Neural cell (in vitro differentiated cells): ENCODE measurements at regions not wholly inside any gene's neighbourhood (a gene's known extent, or its start where the extent isn't known, plus 50 kb on each side); places are given as distances from the start of the nearest gene placed in this dataset.

Experiments used
- H2AFZ ChIP-seq: fragments of 200-600, 300-800 bp; sonication (generic), shearing (Covaris generic); 2 replicates; pipeline ENCODE4 v1.6.0; 2014; ENCODE audit warnings: low read depth, mild to moderate bottlenecking, antibody characterized with exemption, low read length, moderate library complexity
- H3F3A ChIP-seq: fragments of 200-600 bp; shearing (Covaris generic); 2 replicates; pipeline ENCODE4 v1.6.1; 2016; ENCODE audit warnings: mild to moderate bottlenecking, moderate library complexity, mixed read lengths, antibody characterized with exemption, low read length; ENCODE audit not compliant: insufficient read depth, poor library complexity, severe bottlenecking
- H3K27ac ChIP-seq: fragments of 200-600, 300-800 bp; sonication (generic), shearing (Covaris generic); 2 replicates; pipeline ENCODE4 v1.5.1; 2014; ENCODE audit warnings: mild to moderate bottlenecking, low read length, moderate library complexity
- H3K27me3 ChIP-seq: fragments of 300-800, 200-600 bp; sonication (generic), shearing (Covaris generic); 2 replicates; pipeline ENCODE4 v1.6.0; 2014; ENCODE audit warnings: mild to moderate bottlenecking, low read depth, low read length, moderate library complexity; ENCODE audit not compliant: insufficient read depth
- H3K36me3 ChIP-seq: fragments of 300-800, 200-600 bp; sonication (generic), shearing (Covaris generic); 2 replicates; pipeline ENCODE4 v1.5.1; 2014; ENCODE audit warnings: mild to moderate bottlenecking, antibody characterized with exemption, low read length, moderate library complexity; ENCODE audit not compliant: insufficient read depth
- H3K4me2 ChIP-seq: fragments of 300-800, 200-600 bp; sonication (generic), shearing (Covaris generic); 2 replicates; pipeline ENCODE4 v1.6.0; 2014; ENCODE audit warnings: mild to moderate bottlenecking, low read length
- H3K4me3 ChIP-seq: fragments of 300-800, 200-600 bp; sonication (generic), shearing (Covaris generic); 2 replicates; pipeline ENCODE4 v1.5.1; 2014; ENCODE audit warnings: mild to moderate bottlenecking, low read length, moderate library complexity
- H3K79me2 ChIP-seq: fragments of 200-600 bp; shearing (Covaris generic); replicated peaks from 2 replicates; pipeline ENCODE4 v1.6.0; 2014; ENCODE audit warnings: mild to moderate bottlenecking, low read length, moderate library complexity; ENCODE audit not compliant: insufficient read depth
- H3K9ac ChIP-seq: fragments of 300-800, 200-600 bp; sonication (generic), shearing (Covaris generic); 2 replicates; pipeline ENCODE4 v1.6.1; 2016; ENCODE audit warnings: mild to moderate bottlenecking, low read length, mixed read lengths
- H3K9me2 ChIP-seq: fragments of 200-600 bp; shearing (Covaris generic); 2 replicates; pipeline ENCODE4 v1.6.1; 2016; ENCODE audit warnings: mild to moderate bottlenecking, low read length, mixed read lengths; ENCODE audit not compliant: insufficient read depth
- H3K9me3 ChIP-seq: fragments of 200-600, 300-800 bp; sonication (generic), shearing (Covaris generic); 2 replicates; pipeline ENCODE4 v1.6.1; 2016; ENCODE audit warnings: mild to moderate bottlenecking, mixed run types, low read length, moderate library complexity, mixed read lengths
- H4K20me1 ChIP-seq: fragments of 200-600 bp; shearing (Covaris generic); 2 replicates; pipeline ENCODE4 v1.6.1; 2016; ENCODE audit warnings: mild to moderate bottlenecking, mixed run types; ENCODE audit not compliant: insufficient read depth
- EP300 ChIP-seq: fragments of 450-650 bp; conservative IDR thresholded peaks from 2 replicates; pipeline ENCODE4 v1.6.1; 2014; ENCODE audit warnings: antibody characterized with exemption, mild to moderate bottlenecking, moderate library complexity; ENCODE audit not compliant: poor library complexity, severe bottlenecking
- EZH2 ChIP-seq: fragments of 200-600, 300-800 bp; shearing (Covaris generic), sonication (generic); IDR thresholded peaks from 2 replicates; pipeline ENCODE4 v1.6.1; 2014; ENCODE audit warnings: antibody characterized with exemption, low read length, borderline replicate concordance, mild to moderate bottlenecking; ENCODE audit not compliant: insufficient read depth, poor library complexity, severe bottlenecking
- MXI1 ChIP-seq: fragments of 450-650 bp; conservative IDR thresholded peaks from 2 replicates; pipeline ENCODE4 v1.6.1; 2014; ENCODE audit warnings: antibody characterized with exemption, mild to moderate bottlenecking; ENCODE audit not compliant: poor library complexity, severe bottlenecking
- RAD21 ChIP-seq: fragments of 450-650 bp; conservative IDR thresholded peaks from 2 replicates; pipeline ENCODE4 v1.6.1; 2014; ENCODE audit warnings: antibody characterized with exemption, mild to moderate bottlenecking, moderate library complexity
- SMC3 ChIP-seq: fragments of 450-650 bp; conservative IDR thresholded peaks from 2 replicates; pipeline ENCODE4 v1.6.1; 2014; ENCODE audit warnings: antibody characterized with exemption, mild to moderate bottlenecking, moderate library complexity; ENCODE audit not compliant: poor library complexity
- TAF1 ChIP-seq: IDR thresholded peaks from 2 replicates; pipeline ENCODE4 v1.6.1; 2012; ENCODE audit warnings: low read depth
- TF ChIP-seq, protein P1 (sequence below): IDR thresholded peaks from 2 replicates; pipeline ENCODE4 v1.6.1; 2012; ENCODE audit warnings: borderline replicate concordance
- TF ChIP-seq, protein P2 (sequence below): fragments of 450-650 bp; IDR thresholded peaks from 2 replicates; pipeline ENCODE4 v1.5.1; 2014; ENCODE audit warnings: antibody characterized with exemption, mild to moderate bottlenecking, moderate library complexity; ENCODE audit not compliant: poor library complexity, severe bottlenecking

DNA sequence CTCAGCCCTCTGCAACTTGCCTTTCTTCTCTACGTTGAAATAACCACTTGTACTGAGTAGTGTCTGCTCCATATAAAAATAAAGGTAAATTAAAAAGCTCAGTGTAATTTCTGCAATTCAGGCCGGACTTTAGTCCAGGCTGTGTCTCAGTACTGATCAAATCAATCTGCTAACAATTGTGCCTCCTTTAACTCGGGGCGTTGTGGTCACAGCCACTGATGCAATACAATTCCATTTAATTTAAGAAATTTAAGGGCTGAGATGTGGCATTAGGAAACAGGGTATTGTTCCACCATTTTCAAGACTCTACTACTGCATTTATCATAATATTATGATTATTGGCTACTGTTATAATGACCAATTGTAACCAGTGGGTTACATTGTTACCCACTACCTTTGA is 60.0 kb upstream of the NPAS2 start:
- Histone ChIP-seq H2AFZ (no peak overlapping the region), H3K4me3 (no peak overlapping the region), H4K20me1 (no peaks in the 10 kb centered on the region), H3K27ac (no peak overlapping the region), H3K79me2 (no peaks in the 10 kb centered on the region), H3K9me3 (no peaks in the 10 kb centered on the region), H3K9ac (no peak overlapping the region), H3K4me2 (no peak overlapping the region), H3F3A (no peaks in the 10 kb centered on the region), H3K27me3 (no peaks in the 10 kb centered on the region), H3K36me3 (no peaks in the 10 kb centered on the region), H3K9me2 (no peaks in the 10 kb centered on the region)
- TF ChIP-seq RAD21, result no peak
- no peak for TF ChIP-seq EZH2
- no peak for TF ChIP-seq SMC3
- no peak for TF ChIP-seq TAF1
- TF ChIP-seq MXI1, result no peak
- TF ChIP-seq EP300, result no peak
- TF ChIP-seq, protein P1, sequence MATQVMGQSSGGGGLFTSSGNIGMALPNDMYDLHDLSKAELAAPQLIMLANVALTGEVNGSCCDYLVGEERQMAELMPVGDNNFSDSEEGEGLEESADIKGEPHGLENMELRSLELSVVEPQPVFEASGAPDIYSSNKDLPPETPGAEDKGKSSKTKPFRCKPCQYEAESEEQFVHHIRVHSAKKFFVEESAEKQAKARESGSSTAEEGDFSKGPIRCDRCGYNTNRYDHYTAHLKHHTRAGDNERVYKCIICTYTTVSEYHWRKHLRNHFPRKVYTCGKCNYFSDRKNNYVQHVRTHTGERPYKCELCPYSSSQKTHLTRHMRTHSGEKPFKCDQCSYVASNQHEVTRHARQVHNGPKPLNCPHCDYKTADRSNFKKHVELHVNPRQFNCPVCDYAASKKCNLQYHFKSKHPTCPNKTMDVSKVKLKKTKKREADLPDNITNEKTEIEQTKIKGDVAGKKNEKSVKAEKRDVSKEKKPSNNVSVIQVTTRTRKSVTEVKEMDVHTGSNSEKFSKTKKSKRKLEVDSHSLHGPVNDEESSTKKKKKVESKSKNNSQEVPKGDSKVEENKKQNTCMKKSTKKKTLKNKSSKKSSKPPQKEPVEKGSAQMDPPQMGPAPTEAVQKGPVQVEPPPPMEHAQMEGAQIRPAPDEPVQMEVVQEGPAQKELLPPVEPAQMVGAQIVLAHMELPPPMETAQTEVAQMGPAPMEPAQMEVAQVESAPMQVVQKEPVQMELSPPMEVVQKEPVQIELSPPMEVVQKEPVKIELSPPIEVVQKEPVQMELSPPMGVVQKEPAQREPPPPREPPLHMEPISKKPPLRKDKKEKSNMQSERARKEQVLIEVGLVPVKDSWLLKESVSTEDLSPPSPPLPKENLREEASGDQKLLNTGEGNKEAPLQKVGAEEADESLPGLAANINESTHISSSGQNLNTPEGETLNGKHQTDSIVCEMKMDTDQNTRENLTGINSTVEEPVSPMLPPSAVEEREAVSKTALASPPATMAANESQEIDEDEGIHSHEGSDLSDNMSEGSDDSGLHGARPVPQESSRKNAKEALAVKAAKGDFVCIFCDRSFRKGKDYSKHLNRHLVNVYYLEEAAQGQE, result no peak
- TF ChIP-seq, protein P2, sequence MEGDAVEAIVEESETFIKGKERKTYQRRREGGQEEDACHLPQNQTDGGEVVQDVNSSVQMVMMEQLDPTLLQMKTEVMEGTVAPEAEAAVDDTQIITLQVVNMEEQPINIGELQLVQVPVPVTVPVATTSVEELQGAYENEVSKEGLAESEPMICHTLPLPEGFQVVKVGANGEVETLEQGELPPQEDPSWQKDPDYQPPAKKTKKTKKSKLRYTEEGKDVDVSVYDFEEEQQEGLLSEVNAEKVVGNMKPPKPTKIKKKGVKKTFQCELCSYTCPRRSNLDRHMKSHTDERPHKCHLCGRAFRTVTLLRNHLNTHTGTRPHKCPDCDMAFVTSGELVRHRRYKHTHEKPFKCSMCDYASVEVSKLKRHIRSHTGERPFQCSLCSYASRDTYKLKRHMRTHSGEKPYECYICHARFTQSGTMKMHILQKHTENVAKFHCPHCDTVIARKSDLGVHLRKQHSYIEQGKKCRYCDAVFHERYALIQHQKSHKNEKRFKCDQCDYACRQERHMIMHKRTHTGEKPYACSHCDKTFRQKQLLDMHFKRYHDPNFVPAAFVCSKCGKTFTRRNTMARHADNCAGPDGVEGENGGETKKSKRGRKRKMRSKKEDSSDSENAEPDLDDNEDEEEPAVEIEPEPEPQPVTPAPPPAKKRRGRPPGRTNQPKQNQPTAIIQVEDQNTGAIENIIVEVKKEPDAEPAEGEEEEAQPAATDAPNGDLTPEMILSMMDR, result no peak

DNA sequence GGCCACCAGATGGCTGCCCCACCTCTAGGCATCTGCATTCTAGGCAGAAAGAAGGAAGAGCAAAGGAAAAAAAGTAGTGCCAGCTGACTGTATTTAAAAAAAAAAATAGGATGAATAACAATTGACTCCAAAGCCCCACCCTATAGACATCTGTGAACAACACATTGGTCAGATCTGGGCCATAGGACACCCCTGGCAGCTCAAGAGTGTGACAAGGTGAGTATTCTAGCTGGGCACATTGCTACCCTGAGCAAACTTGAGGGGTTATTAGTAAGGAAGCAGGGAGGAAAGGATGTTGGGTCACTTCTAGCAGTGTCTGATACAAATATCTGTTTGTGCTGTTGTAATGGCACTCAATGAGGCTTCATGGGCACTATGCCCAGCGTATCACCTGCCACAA is 58.6 kb upstream of the NPAS2 start:
- Histone ChIP-seq H2AFZ (no peak overlapping the region), H3K9me3 (no peaks in the 10 kb centered on the region), H3K9ac (no peak overlapping the region), H3K27me3 (no peaks in the 10 kb centered on the region), H3K4me2 (no peak overlapping the region), H3K9me2 (no peaks in the 10 kb centered on the region), H3F3A (no peaks in the 10 kb centered on the region), H3K36me3 (no peaks in the 10 kb centered on the region), H3K4me3 (no peak overlapping the region), H3K27ac (no peak overlapping the region), H3K79me2 (no peaks in the 10 kb centered on the region), H4K20me1 (no peaks in the 10 kb centered on the region)
- TF ChIP-seq MXI1 (no peak), EZH2 (no peak), TAF1 (no peak), SMC3 (no peak)
- TF ChIP-seq, protein P2, result no peak
- TF ChIP-seq, protein P1, result no peak
